OCI-LY3 (cell line): ENCODE measurements at regions not wholly inside any gene's neighbourhood (a gene's known extent, or its start where the extent isn't known, plus 50 kb on each side); places are given as distances from the start of the nearest gene placed in this dataset.

Experiments used
- EZH2phosphoT487 ChIP-seq: fragments of 200-600 bp; shearing (Covaris generic); IDR thresholded peaks from 2 replicates; pipeline ENCODE4 v1.6.1; 2018; ENCODE audit warnings: antibody characterized with exemption, mixed run types, low read depth
- TF ChIP-seq, protein P1 (sequence below): fragments of 200-600, 300-600 bp; sonication (generic); IDR thresholded peaks from 2 replicates; pipeline ENCODE4 v1.5.1; 2014; ENCODE audit warnings: antibody characterized with exemption, low read length, low read depth

DNA sequence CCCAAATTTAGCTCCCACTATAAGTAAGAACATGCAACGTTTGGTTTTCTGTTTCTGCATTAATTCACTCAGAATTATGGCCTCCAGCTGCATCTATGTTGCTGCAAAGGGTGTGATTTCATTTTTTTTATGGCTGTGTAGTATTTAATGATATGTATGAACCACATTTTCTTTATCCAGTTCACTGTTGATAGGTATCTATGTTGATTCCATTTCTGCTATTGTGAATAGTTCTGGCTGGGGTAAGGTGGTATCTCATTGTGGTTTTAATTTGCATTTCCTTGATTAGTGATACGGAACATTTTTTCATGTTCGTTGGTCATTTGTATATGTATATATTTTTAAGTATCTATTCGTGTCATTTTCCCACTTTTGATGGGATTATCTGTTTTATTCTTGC lies 674.3 kb downstream of the NUP35 start:
- TF ChIP-seq, protein P1, sequence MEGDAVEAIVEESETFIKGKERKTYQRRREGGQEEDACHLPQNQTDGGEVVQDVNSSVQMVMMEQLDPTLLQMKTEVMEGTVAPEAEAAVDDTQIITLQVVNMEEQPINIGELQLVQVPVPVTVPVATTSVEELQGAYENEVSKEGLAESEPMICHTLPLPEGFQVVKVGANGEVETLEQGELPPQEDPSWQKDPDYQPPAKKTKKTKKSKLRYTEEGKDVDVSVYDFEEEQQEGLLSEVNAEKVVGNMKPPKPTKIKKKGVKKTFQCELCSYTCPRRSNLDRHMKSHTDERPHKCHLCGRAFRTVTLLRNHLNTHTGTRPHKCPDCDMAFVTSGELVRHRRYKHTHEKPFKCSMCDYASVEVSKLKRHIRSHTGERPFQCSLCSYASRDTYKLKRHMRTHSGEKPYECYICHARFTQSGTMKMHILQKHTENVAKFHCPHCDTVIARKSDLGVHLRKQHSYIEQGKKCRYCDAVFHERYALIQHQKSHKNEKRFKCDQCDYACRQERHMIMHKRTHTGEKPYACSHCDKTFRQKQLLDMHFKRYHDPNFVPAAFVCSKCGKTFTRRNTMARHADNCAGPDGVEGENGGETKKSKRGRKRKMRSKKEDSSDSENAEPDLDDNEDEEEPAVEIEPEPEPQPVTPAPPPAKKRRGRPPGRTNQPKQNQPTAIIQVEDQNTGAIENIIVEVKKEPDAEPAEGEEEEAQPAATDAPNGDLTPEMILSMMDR: no peak
- no peak for TF ChIP-seq EZH2phosphoT487
